Right ventricle myocardium superior (tissue), 1 donor: ENCODE measurements at regions not wholly inside any gene's neighbourhood (a gene's known extent, or its start where the extent isn't known, plus 50 kb on each side); places are given as distances from the start of the nearest gene placed in this dataset.
A peak's percentile ranks its signal among the peaks of the same experiment; 100 is the strongest.
"Not testable (repeated sequence)": the region's sequence is repeated elsewhere in the genome, so short reads cannot be mapped to it uniquely, and the experiment has no call there.

Experiments used
- ATAC-seq: fragments of 200-7000 bp; cut with Tn5 transposase; one replicate; pipeline ENCODE4 v1.9.1; 2020; ENCODE audit warnings: mild to moderate bottlenecking; ENCODE audit not compliant: poor library complexity
- DNase-seq: peaks from one replicate; pipeline ENCODE4 v3.0.0-alpha.2; 2020
- intact Hi-C: fragments of 100-400 bp; cut with DNase I; formaldehyde crosslinking; loops from one replicate; pipeline ENCODE4 v1.11.2; 2022
- donor health status: DM: no; HTN: yes; CAD: no; lungs with severe emphysema.

GRCh38 chr14:87034680-87035079, 958.3 kb downstream of the GALC start:
- intact Hi-C loops: no loop called here
- ATAC-seq (no peak), DNase-seq (no peak)

- no peak for ATAC-seq
- DNase-seq: no peak
- intact Hi-C loops: no loop called here
Measured at GRCh38 chr14:87030197-87030596, 962.8 kb downstream of the GALC start.

GRCh38 chr14:87020106-87020505, 972.9 kb downstream of the GALC start:
- intact Hi-C loops, DNase-seq, ATAC-seq: not testable (repeated sequence)

GRCh38 chr14:87018294-87018693, 974.7 kb downstream of the GALC start:
- DNase-seq (no peak), ATAC-seq (no peak)
- intact Hi-C loops: no loop called here

GRCh38 chr14:87017335-87017734, 975.6 kb downstream of the GALC start:
- intact Hi-C loops: no loop called here
- DNase-seq: no peak
- ATAC-seq: no peak

GRCh38 chr14:87014856-87015255, 978.1 kb downstream of the GALC start:
- ATAC-seq (no peak), DNase-seq (no peak)
- intact Hi-C loops: no loop called here

GRCh38 chr14:87013583-87013982, 979.4 kb downstream of the GALC start:
- DNase-seq (no peak), ATAC-seq (no peak)
- intact Hi-C loops: no loop called here

GRCh38 chr14:87008965-87009364, 984.0 kb downstream of the GALC start:
- ATAC-seq: no peak
- intact Hi-C loops: no loop called here
- no peak for DNase-seq

- ATAC-seq: peak; percentile 43
- no peak for DNase-seq
- intact Hi-C loops: no loop called here
Measured at GRCh38 chr14:87005280-87005679, 987.7 kb downstream of the GALC start.

GRCh38 chr14:87002776-87003175, 990.2 kb downstream of the GALC start:
- DNase-seq (no peak), ATAC-seq (no peak)
- intact Hi-C loops: no loop called here

GRCh38 chr14:87001333-87001732, 991.6 kb downstream of the GALC start:
- intact Hi-C loops: no loop called here
- DNase-seq (no peak), ATAC-seq (no peak)

- ATAC-seq (no peak), DNase-seq (no peak)
- intact Hi-C loops: no loop called here
Measured at GRCh38 chr14:87000081-87000480, 992.9 kb downstream of the GALC start.

GRCh38 chr14:86999036-86999435, 993.9 kb downstream of the GALC start:
- ATAC-seq: no peak
- intact Hi-C loops: no loop called here
- no peak for DNase-seq

- intact Hi-C loops: no loop called here
- ATAC-seq (no peak), DNase-seq (no peak)
Measured at GRCh38 chr14:86997271-86997670, 995.7 kb downstream of the GALC start.

- intact Hi-C loops: no loop called here
- no peak for ATAC-seq
- DNase-seq: no peak
Measured at GRCh38 chr14:86990396-86990795, 1002.6 kb downstream of the GALC start.

- ATAC-seq: no peak
- DNase-seq: no peak
- intact Hi-C loops: no loop called here
Measured at GRCh38 chr14:86989285-86989684, 1003.7 kb downstream of the GALC start.

- intact Hi-C loops: no loop called here
- ATAC-seq: no peak
- DNase-seq: no peak
Measured at GRCh38 chr14:86987966-86988365, 1005.0 kb downstream of the GALC start.

- no peak for DNase-seq
- intact Hi-C loops: no loop called here
- no peak for ATAC-seq
Measured at GRCh38 chr14:86973177-86973576, 1019.8 kb downstream of the GALC start.

- ATAC-seq: no peak
- intact Hi-C loops: no loop called here
Measured at GRCh38 chr14:86971292-86971691, 1021.7 kb downstream of the GALC start.

GRCh38 chr14:86961106-86961716, 1031.8 kb downstream of the GALC start:
- no peak for ATAC-seq
- intact Hi-C loops: no loop called here
- DNase-seq: no peak

More at GRCh38 chr14:86971292-86971691, 1021.7 kb downstream of the GALC start:
- no peak for DNase-seq

- DNase-seq (no peak), ATAC-seq (no peak)
- intact Hi-C loops: no loop called here
Measured at GRCh38 chr14:86955771-86956354, 1037.1 kb downstream of the GALC start.
